HG02981 (cell line): ENCODE measurements at regions not wholly inside any gene's neighbourhood (a gene's known extent, or its start where the extent isn't known, plus 50 kb on each side); places are given as distances from the start of the nearest gene placed in this dataset.
"Not testable (repeated sequence)": the region's sequence is repeated elsewhere in the genome, so short reads cannot be mapped to it uniquely, and the experiment has no call there.

Source experiments
- ATAC-seq: cut with Tn5 transposase; IDR thresholded peaks from one replicate; pipeline ENCODE4 v1.9.1; 2021; ENCODE audit warnings: mild to moderate bottlenecking, moderate library complexity; ENCODE audit not compliant: unreplicated experiment

- ATAC-seq, result no peak
Measured at GRCh38 chr5:159680095-159680494, 236.2 kb upstream of the ADRA1B start.

DNA sequence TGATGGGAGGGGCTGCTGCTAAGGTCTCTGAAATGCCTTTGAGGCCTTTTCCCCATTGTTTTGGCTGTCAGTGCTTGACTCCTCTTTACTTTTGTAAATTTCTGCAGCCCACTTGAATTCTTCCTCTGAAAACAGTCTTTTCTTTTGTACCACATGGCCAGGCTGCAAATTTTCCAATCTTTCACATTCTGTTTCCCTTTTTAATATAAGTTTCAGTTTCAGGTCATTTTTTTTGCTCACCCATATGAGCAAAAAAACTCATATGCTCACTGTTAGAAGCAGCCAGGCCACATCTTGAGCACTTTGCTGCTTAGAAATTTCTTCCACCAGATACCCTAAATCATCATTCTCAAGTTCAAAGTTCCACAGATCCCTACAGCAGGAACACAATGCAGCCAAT is 234.6 kb upstream of the ADRA1B start:
- ATAC-seq, result no peak

DNA sequence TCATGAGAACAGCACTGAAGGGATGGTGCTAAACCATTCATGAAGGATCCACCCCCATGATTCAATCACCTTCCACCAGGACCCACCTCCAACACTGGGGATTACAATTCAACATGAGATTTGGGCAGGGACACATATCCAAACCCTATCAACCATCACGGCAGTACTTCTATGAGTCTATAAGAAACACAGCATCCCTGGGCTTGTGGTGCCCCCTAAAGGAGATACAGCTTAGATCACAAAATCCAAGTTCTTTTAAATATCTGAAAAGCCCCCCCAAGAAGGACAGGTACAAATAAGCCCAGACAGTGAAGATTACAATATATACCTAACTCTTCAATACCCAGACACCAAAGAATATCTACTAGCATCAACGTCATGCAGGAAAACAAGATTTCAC is 233.7 kb upstream of the ADRA1B start:
- no peak for ATAC-seq

- not testable (repeated sequence) for ATAC-seq
Measured at GRCh38 chr5:159687892-159688291, 228.4 kb upstream of the ADRA1B start.

DNA sequence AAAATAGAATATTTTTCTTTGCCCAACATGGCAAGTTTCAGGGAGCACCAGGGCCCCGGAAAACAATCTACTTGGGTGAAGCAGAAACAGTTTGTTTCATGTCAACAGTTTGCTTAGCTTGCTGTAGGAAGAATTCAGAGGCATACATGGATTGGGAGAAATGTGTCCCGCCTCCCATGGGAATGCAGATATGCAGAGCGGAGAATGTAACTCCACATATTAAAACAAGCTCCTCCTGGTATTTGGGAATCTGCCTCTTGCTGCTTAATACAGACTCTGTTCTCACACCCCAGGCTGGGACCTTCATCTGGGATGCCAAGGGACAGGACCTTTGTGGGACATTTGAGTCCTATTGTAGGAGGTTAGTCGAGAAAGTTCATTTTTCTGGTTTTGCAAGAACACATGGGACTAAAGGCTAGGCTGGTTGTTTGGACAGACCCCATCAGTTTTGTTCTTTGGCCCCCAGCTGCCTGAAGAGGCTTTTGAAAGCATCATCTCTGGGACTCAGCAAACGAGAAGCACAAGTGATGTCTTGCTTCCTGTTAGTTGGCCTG is 220.5 kb upstream of the ADRA1B start:
- ATAC-seq, result no peak

GRCh38 chr5:159697530-159697929 is 218.8 kb upstream of the ADRA1B start:
- no peak for ATAC-seq

DNA sequence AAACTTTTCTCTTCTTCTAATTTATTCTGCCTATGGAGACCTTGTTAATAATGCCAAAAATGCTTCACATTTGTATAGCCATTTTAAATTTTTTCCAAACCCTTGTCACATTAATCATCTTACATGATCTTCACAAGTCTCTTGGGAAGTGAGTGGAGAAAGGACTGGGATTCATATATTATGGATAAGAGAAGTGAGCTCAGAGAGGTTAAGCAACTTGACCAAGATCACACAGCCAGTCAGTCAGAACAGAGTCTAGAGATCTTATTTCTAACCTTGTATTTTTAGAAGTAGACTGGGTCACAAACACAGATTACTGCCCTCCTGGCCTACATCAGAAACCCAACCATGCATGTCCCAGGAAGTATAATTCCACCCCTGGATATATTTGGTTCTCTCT is 218.0 kb upstream of the ADRA1B start:
- no peak for ATAC-seq

- no peak for ATAC-seq
Measured at GRCh38 chr5:159700016-159700415, 216.3 kb upstream of the ADRA1B start.

- ATAC-seq, result no peak
Measured at GRCh38 chr5:159702301-159702700, 214.0 kb upstream of the ADRA1B start.

DNA sequence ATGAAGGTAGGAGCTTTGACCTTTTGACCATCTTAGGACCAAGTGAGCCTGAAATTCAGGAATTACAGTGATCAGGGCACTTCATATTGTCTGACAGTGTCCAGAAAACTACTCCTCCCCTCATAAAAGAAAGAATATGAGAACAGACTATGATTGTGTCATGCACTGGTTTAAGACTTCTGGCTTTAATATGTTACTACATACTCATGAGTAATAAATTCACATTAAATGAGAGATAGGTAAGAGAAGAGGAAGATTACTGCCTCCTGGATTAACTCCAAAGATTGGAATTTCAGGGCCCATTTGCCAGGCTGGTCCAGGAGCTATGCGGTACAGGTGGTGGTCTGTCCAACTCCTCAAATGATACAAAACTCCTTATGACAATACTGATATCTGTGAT is 213.5 kb upstream of the ADRA1B start:
- ATAC-seq, result no peak

- no peak for ATAC-seq
Measured at GRCh38 chr5:159704160-159704559, 212.1 kb upstream of the ADRA1B start.

GRCh38 chr5:159705948-159706347 is 210.3 kb upstream of the ADRA1B start:
- ATAC-seq, result no peak

- no peak for ATAC-seq
Measured at GRCh38 chr5:159708090-159708489, 208.2 kb upstream of the ADRA1B start.

DNA sequence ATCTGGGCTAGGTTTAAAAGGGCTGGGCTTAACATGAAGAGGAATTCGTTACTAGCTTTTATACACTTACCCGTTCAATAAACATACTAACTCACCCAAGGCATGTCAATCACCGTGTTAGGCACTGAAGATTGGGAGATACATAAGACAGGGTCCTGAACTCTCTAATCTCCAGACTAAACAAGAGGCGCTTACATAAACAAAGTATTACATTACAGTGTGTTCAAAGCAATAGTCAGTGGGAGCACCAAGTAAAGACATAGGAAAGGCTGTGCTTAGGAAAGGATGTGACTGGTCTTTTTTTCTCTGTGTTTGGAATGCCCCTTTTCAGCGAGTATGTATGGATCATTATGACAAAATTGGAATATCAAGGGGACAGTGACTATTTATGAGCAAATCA is 203.6 kb upstream of the ADRA1B start:
- no peak for ATAC-seq

- no peak for ATAC-seq
Measured at GRCh38 chr5:159713254-159713653, 203.0 kb upstream of the ADRA1B start.

DNA sequence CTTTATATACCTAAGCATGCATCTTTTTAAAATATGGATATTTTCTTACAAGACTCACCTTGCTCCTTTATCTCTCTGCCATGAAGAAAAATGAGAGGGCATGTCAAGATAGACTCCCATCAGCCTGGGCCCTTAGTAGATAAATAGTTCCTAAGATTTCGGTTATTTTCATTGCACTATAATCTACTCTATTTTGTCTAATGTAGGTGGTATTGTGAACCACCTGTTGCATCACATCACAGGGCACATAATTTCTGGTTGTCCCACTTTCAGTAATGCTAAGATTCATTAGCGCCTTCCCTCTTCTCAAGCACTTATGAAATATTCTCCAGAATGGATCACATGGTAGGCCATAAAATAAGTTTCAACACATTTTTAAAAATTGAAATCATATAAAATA is 202.5 kb upstream of the ADRA1B start:
- no peak for ATAC-seq

- no peak for ATAC-seq
Measured at GRCh38 chr5:159725475-159725874, 190.8 kb upstream of the ADRA1B start.

- no peak for ATAC-seq
Measured at GRCh38 chr5:159727167-159727566, 189.1 kb upstream of the ADRA1B start.

DNA sequence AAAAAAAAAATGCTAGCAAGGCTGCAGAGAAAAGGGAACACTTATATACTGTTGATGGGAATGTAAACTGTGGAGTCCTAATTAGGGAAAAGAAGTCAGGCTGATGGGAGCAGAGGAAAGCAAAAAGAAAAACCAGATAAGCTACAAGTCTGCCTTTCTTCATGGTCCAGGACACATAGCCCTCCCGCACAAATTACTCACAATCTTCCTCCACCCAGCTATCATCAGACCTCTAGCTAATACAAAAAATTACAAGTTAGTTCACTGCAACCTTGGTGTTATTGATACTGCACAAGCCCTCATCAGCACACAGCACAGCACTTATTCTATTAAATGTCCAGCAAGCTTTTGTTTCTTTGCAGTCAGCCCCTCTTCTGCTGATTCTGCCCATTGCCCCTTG is 186.0 kb upstream of the ADRA1B start:
- ATAC-seq, result no peak

DNA sequence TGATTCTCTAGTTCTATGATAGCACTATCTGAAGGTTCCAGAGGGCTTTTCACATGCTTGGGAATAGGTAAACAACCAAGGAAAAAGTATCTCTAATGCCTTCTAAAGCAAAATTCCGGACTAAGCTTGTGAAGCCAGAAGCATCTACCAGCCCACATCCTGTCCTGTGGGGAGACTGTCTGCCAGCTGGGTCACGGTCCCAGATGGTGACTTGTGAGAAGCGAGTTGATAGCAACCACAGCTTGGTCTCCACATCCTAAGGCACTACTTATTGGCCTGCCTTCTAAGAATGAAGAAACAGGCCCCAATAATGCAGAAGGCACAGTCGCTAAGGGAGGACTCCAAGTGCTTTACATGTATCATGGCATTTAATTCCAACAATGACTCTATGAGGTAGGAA is 184.1 kb upstream of the ADRA1B start:
- peak; percentile 64 for ATAC-seq

DNA sequence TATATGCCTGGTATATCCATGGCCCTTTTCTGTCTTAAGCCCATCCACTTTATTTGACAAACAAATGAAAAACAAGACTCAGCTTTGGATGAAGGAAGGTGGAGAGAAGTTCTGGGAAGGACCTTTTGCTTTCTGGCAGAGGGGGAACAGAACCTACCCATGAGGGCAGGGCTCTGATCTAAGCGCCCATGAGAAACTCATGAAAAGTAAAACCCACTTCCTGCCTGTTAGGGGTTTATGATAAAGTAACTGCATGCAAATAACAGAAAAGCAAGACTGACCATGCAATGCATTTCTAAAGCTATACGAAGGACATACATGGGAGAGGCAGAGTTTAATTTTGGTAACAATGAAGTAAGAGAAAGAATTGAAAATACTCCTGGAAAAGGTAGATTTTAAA is 181.9 kb upstream of the ADRA1B start:
- peak; percentile 44 for ATAC-seq

- ATAC-seq, result no peak
Measured at GRCh38 chr5:159735036-159735435, 181.2 kb upstream of the ADRA1B start.
